SHP77 treated with DMSO at 0.1 percent for 48 hours (cell line): ENCODE measurements at regions not wholly inside any gene's neighbourhood (a gene's known extent, or its start where the extent isn't known, plus 50 kb on each side); places are given as distances from the start of the nearest gene placed in this dataset.

Experiments used
- DNase-seq: peaks from one replicate; lab custom pipeline; 2025; lab: John Stamatoyannopoulos, UW

DNA sequence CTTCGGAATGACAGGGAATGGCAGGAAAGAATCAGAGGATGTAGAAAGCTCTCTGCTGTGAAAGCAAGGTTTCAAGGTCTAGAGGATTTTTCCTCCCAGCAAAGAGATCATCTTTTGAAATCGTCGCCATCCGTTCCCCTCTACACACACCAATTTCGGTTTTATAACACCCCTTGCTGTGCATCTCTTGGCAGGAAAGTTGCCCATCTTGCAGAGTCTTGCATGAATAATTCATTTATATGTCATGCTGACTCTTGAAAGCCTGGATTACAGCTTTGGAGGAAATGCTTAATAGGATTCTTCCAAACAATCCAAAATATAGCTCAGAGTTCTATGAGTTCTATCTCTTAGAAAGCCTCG lies 262.7 kb downstream of the CHL1 start:
- DNase-seq: no peak

DNA sequence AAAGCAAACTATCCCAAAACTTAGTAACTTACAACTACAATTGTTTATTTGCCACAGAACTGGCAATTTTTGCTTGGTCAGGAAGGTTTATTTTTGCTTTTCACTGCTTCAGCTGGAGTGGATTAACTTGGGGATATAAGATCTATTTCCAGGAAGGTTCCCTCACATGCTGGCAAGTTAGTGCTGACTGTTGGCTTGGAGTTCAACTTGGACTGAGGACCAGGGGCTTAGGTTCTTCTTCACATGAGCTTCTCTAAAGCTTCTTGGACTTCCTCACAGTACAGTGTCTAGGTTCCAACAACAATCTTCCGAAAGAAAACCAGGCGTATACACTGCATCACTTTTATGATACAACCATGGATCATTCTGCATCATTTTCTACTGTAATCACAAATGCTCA lies 264.4 kb downstream of the CHL1 start:
- no peak for DNase-seq

DNA sequence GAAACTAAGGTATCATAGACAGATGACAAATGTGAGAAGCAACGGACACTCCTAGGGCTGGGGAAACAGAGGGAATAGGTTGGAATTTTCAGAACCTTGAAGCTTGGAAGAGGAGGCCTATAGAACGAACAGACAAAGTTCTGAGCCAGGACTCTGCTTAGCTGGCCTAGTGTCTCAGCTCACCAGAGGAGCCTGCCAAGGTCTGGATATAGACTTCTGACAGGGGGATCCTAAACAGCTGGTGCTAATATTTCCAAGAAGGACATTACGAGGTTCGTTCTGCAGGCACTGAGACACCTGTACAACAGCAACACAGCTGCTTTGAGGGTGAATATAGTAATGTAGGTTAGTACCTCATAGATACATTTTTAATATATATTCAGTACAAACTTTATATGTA lies 266.3 kb downstream of the CHL1 start:
- no peak for DNase-seq

DNA sequence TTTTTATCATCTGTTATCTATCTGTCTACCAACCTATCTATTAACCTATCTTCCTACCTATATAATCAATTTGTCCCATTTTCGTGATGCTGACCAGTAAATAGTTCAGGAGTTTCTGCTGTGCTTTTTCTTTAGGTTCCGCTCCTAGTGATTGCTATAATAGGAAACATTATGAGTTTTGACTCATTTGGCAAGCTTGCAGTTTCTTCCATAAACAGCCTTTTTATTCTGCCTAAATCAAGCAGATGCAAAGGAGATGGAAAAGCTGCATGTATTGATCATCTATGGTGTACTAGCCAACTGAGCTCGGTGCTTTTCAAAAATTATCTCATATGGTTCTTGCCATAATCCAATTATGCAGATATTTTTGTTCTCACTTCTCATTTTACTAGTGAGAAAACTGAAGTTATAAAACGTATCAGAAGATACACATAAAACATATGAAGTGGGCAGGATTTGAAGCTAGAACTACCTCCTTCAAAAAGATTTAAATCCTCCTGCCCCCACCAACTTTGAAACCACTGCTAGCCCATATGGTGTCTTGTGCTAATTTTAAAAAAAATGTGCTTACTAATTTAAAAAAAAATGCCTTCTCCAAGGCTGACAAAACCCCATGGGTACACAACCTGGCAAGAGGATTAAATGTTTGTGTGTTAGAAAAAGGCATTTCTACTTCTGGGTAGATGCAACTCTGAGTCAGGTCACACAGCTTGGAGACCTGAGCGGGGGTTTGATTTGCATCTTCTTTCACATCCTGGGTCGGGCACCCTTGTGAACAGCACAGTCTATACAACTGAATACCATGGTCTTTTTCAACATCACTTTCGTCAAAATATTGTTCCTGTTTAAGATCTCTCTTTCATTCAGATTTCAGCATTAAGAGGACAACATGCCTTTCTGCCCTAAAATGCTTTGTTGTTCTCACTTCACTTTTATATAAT lies 267.0 kb downstream of the CHL1 start:
- no peak for DNase-seq

DNA sequence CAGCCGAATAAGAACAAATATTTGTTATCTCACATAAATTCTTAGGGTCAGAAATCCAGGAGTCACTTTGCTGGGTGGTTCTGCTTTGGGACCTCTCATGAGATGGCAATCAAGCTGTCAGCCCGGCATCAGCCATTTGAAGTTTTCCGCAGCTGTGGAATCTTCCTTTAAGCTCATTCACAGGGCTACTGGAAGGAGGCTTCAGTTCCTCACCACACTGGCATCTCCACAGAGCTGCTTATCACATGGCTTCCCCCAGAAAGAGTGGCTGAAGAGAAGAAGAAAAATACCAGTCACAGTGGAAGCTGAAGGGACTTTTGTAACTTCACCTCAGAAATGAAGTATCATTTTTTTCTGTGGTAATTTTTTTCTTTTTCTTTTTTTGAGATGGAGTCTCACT lies 267.7 kb downstream of the CHL1 start:
- DNase-seq: no peak

DNA sequence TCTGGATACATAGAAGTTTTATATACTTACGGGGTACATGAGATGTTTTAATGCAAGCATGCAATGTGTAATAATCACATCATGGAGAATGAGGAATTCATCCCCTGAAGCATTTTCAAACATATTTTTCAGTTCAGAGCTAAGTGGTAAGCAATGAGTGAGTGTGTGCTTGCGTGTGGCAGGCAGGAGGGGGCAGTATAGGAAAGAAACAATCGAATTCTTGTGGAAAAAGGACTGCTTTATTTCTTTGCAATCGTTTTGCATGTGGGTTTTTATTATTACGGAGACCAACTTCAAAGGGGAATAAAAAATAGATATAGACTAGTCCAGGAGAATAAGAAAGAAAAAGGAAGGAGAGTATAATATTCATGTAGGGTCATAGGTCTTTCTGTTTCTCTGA lies 271.6 kb downstream of the CHL1 start:
- no peak for DNase-seq

DNA sequence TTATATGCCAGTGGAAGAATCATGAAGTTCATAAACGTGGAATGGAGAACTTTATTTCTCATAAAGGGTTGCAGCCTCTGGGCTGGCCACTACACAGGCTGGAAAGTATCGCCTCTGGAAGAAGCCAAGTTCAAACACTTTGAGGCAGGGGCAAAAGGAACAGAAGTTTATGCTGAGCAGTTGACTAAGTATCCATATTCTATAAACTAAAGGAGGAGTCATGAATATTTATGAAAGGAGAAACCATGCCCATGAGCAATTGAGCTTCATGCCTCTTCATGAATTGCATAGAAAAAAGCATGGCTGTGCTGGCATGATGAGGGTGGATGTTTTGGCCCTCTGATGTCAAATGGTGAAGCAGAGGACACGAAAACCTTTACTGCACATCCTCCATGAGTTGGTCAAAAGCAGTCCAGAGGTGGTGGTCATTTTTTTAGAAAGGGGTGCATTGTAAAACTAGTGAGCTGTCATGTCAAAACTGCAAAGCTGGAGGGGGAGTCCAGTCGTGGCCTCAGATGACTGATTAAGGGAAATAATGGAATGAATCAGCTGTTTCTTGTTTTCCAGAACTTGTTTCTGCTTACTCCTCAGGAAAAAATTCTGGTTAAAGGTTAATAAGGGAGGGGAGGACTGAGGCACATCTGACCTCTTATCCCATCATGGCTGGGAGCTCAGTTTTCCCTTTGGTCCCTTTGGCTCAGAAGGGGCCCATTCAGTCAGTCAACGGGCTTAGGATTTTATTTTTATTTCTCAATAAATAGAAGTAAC lies 276.7 kb downstream of the CHL1 start:
- no peak for DNase-seq

DNA sequence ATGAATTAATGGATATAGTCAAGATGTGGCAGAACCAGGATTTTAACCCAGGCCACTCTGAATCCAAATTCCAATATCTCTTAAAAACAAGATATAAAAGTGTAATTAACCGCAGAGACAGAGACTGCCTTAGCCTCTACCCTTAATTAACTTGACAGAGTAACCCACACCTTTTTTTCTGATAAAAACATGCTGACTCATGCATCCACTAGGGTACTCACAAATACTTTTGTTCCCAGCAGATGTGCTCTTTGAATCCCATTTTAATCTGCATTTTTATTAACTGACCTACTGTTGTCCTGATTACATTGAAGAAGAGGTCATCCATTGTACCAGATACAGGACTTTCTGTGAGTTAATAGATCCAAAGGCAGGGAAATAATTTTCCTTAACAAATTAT lies 278.3 kb downstream of the CHL1 start:
- DNase-seq: no peak

DNA sequence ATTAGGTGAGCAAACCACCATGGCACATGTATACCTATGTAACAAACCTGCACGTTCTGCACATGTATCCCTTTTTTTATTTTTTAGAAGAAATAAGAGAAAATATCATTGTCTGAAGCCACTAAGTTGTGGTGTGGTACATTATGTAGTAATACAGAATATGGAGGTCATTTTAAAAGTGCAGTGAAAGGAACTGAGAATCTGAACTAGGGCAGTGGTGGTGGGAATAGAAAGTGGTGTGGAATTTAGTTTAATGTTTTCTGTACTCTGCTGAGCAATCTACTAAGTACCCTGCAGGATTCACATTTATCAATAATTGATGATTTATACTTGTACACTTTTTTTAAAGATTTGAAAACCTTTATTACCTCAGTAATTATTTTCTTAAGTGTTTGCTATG lies 283.5 kb downstream of the CHL1 start:
- DNase-seq: no peak

DNA sequence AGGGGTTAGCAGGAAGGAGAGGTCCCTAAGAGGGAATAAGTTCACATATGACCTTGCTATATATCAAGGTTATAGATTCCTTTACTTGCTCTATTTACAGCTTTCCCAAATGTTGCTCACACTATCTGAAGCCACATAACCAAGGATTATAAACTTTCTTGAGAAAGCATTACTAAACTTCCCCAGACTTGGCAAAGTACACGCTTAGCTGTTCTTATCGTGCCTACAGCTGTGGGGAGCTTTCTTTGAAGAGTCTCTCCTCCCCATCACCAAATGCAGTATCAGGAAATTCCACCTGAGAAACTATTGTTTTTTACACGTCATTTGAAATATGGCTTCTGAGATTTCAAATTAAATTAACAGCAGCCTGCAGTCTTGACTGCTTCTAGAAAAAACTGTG lies 284.5 kb downstream of the CHL1 start:
- DNase-seq: no peak

DNA sequence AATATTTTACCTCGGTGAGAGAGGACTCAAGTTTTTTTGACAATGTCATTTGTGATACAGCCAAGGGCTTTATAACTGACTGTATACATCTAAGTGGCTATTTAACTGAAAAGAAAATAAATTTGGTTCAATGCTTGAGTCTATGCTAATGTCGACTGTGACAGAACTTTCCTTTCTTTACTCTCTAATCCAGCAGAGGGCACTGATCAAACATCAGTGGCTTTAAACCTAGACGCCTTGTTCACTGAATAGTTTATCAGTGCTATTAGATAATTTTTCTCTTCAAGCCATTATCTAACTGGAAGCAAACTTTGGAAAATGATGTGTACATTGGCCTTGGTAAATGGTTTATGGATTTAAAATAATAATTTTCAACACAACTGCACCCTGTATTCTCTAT lies 285.1 kb downstream of the CHL1 start:
- no peak for DNase-seq

DNA sequence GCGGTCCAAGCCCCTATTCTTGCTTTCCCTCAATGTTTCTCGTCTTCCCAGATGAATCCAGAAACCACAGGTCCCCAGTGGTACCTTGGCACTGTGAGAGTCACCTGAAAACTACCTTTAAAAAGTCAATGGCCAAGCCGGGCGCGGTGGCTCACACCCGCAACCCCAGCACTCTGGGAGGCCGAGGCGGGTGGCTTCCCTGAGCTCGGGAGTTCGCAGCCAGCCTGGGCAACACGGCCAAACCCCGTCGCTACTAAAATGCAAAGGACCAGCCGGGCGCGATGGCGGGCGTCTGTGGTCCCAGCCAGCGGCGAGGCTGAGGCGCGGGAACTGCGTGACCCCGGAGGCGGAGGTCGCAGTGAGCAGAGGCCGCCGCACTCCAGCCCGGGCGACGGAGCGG lies 285.9 kb downstream of the CHL1 start:
- DNase-seq: no peak

DNA sequence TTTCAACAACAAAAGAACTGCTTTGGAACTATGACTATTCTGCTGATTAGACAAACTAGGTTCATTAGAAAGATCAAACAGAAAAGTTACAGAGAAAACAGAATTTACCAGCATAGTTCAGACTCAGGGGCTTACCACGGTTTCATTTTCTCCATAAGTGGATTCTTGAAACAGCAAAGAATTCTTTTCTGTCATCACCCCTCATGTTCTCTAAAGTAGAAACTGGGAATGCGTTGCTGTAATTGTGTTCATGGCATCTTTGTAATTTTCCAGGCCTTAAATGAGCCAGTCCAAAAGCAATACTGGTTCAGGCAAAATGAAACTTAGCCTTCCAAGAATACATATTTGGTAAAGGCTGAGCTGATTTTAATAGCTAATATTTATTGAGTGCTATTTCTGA lies 287.8 kb downstream of the CHL1 start:
- no peak for DNase-seq

DNA sequence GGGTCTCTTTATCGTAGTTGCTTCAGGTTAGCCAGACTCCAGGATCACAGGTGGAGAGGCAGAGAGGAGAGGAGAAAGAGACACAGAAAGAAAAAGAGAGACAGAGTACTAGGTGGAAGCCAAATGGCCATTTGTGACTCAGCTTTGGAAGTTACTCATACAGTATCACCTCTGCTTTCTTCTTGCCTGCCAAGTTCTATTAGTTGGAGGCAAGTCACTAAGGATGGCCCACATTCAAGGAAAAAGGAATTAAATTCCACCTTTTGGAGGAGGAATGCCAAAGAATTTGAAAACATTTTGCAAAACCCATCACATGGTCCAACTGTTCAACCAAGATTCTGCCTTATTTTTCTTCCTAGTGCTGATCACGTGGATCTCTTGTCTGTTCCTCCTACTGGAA lies 291.1 kb downstream of the CHL1 start:
- no peak for DNase-seq

DNA sequence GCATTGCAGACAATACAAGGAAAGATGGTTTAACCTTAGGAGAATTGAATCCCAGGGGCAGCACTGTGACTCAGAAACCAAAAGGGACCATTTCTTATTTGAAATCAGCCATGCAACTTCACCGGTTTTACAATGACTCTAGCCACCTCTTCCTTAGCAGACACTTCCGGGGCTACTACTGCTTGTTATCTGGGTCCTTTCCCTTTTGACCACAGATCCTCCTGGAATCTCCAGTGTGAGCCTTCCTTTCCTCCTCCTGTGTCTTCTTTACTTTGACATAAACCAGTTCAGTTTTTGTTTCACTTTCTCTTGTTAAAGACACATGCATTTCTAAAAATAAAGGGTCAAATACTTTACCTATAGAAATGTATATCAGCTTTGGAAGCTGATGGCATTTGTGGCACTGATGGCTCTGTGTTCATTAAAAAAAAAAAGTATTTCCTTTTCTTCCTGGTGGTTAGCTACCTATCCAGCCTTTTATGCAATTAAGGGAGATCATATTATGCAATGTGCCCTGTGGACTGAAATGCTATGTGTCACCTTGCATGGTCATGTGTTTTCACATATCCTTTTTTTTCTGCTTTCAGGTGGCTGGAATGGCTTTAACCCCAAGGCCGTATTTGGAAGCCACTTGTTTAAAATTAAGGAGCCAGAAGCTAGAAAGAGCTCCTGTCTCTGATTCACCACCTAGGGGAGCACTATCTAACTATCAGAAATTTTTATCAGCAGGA lies 296.2 kb downstream of the CHL1 start:
- DNase-seq: no peak

DNA sequence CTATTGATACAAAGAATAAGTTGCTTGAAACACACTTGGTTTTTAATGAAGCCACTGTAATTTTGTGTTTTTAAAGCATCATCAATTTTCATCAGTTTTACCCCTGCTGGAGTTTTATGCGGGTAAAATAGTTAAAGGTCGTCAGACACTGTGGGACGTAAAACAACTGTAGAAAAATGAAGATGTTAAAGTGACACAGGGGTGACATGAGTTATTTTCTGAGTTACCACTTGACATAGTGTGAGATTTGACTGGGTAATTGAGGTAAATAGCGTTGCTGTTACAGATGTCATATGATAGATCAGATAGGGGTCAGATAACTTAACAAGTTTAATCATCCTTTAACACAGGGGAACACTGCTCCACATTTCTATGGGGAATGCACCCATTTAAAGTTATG lies 297.6 kb downstream of the CHL1 start:
- no peak for DNase-seq

DNA sequence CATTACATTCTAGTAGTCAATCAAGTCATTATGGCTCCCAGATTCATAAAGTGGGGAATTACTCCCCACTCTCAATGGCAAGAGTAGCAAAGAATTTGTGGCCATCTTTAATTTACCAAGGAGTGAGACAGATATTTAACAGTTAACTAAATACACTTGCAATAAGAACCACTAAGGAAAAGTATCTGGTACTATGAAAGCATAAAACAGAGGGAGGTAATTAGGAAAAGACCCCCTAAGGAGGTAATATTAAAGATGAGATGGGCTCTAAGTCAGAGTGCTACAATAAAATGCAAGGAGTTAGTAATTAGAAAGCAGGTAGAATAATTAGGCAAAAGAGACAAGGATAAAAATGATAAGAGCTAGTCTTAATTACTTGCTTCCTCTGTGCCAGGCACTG lies 301.9 kb downstream of the CHL1 start:
- DNase-seq: no peak

DNA sequence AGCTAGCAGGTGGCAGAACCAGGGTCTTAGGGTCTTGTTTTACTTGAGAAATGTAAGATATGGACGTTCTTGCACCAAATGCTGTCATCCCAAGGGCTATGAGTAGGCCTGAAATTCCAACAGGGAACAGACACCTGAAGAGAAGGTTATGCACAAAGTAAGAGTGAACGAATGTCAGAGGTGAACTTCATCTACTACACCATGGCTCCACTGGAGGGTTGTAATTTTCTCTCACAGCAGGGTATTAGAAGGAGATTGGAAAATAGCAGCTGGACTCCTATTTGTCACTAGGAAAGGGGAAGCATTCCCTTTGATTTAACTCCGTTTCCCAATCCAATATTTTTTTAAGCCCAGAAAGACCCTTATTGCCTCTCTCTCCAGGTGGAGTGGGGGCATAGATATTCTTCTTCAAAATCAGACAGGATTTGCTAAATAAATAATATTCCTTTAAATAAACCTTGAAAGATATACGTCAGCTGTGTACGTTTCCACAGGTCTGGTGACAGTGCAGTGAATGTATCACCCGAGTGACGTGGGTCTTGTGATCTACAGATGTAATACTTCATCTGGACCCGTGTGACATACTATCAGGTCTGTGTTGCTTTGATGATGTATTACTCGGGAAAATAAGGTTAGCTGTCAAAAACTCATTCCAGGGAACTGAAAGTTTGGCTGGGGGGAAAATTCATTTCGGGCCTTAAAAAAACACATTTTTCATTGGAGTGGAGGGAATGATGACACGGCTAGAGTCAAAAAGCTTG lies 302.6 kb downstream of the CHL1 start:
- DNase-seq: no peak

DNA sequence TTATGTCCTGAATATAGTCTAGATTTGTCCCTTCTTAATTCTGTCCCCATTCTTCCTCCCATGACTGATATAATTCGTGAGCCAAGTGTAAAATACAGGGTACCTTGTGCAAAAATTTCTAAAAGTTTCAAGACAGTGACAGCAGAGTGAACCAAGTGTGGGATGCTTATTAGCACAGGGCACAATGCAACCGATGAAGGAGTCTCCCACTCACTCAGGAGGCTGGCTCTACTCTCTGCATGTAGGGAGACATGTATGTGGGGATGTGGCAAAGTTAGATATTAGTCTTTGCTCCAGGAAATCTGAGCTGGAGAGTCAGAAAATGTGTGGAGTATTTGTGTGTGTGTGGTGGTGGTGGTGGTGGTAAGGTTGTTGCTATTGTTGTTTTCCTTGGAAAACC lies 305.9 kb downstream of the CHL1 start:
- DNase-seq: no peak

DNA sequence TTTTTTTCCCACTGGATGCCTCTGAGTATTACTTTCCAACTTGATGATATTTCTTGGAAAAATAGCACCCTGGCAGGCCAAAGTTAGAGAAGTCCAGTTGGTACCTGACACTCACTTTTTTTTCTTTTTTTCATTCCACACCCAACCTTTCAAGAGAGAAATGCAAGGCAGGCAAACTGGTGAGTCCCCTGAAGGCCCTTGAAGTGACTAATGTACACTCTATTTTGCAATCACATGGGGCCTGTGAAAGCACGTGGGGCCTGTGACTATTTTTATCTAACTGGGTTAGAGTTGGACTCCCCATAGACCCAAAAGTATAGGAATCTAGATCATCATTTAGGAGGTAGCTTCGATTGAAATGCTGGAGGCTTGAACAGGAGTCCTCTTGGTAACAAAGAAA lies 316.7 kb downstream of the CHL1 start:
- no peak for DNase-seq

DNA sequence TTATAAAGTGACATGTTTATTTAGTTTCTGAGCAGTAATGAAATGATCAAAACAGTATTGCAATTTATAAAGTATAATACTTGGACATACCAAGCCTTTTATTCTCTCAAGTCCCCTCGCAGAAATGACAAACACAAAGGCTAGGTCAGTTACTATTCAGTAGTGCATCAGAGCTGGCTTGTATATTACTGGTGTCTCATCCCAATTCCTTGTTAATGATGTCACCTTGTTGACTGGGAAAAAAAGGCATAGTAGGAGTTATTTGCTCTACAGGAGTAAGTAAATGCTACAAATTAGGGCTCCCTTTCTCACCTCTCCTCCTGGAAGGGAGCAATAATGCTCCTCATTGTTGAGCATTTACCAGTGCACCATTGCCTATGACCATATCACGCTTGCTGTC lies 317.6 kb downstream of the CHL1 start:
- DNase-seq: no peak

DNA sequence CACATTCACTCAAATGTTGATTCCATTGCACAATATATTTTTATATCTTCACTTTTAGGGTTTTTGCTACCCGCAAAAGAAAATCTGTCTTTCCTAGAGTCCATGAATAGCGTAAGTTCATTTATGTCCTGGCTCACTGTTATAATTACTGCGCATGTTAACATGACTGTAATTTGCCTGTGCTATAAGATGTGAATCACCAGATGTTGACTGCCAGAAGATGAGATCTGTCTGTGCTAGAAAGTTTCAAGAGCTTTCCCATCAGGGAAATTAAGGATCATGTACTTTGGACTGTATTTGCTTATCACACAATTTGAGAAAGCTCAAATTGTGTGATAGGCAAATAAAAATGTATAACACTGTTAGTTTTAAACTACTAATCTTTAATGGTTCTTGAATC lies 322.5 kb downstream of the CHL1 start:
- DNase-seq: no peak
